ENCODE measurements at regions not wholly inside any gene's neighbourhood (a gene's known extent, or its start where the extent isn't known, plus 50 kb on each side); places are given as distances from the start of the nearest gene placed in this dataset.

DNA sequence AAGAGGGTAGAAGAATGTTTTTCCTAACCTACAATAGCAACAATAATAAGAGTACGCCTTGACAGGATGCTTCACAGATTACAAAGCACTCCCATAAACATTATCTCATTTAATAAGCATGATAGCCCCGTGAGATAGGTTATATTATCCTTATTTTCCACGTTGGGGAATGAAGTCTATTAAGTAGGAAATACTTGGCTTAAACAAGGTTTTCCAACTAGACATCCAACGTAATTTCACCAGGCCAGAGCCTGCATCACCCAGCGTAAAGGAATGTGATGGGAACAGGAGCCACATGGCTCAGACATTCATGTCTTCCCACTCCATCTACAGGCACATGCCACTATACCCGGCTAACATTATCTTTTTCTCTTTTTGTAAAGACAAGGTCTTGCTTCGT lies 223.4 kb upstream of the AMIGO2 start:
- Histone ChIP-seq H3K4me1 (no peaks in the 10 kb centered on the region), H3K27me3 (no peaks in the 10 kb centered on the region), H3K9ac (ENCODE audit: low read depth in 2 of 2, low read length in 2 of 2) (no peak overlapping the region), H3K27ac (no peak overlapping the region), H3K36me3 (no peaks in the 10 kb centered on the region), H3K9me3 (no peaks in the 10 kb centered on the region), H3K4me3 (no peak overlapping the region)
- DNase-seq, result no peak
- intact Hi-C loops (cut with DNase I), result no loop called here
- TF ChIP-seq, protein P1, sequence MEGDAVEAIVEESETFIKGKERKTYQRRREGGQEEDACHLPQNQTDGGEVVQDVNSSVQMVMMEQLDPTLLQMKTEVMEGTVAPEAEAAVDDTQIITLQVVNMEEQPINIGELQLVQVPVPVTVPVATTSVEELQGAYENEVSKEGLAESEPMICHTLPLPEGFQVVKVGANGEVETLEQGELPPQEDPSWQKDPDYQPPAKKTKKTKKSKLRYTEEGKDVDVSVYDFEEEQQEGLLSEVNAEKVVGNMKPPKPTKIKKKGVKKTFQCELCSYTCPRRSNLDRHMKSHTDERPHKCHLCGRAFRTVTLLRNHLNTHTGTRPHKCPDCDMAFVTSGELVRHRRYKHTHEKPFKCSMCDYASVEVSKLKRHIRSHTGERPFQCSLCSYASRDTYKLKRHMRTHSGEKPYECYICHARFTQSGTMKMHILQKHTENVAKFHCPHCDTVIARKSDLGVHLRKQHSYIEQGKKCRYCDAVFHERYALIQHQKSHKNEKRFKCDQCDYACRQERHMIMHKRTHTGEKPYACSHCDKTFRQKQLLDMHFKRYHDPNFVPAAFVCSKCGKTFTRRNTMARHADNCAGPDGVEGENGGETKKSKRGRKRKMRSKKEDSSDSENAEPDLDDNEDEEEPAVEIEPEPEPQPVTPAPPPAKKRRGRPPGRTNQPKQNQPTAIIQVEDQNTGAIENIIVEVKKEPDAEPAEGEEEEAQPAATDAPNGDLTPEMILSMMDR (IDR thresholded peaks at IDR 0.05), result no peak

DNA sequence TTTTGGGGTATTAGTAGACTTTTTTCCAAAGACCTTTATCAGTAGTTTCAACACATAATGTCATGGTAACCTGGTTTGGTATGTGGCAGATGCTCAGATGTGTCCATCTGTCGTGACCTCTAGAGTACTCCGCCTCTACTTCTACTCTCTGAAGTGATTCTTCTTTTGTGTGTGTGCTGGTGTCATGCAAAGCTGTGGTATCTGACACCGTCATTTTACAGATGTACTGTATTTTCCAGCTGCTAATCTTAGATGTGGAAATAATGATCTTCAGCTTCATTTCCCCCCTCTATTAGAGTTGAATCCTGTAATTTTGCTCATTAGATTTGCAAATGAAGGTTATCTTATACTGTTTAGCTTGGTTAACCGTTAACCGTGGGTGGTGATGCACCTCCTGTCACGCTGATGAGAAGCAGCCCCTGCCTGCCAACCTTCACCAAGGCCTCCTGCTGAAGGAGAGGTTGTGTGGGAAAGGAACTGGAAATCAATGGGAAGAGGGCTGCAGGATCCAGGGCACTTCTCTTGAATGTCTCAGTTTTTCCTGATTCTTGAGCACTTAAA lies 222.4 kb upstream of the AMIGO2 start:
- Histone ChIP-seq H3K27ac (no peak overlapping the region), H3K9ac (ENCODE audit: low read depth in 2 of 2, low read length in 2 of 2) (no peak overlapping the region), H3K36me3 (no peaks in the 10 kb centered on the region), H3K9me3 (no peaks in the 10 kb centered on the region), H3K4me1 (no peaks in the 10 kb centered on the region), H3K4me3 (no peak overlapping the region), H3K27me3 (no peaks in the 10 kb centered on the region)
- TF ChIP-seq, protein P1 (IDR thresholded peaks at IDR 0.05), result no peak
- no peak for DNase-seq
- intact Hi-C loops (cut with DNase I), result no loop called here

DNA sequence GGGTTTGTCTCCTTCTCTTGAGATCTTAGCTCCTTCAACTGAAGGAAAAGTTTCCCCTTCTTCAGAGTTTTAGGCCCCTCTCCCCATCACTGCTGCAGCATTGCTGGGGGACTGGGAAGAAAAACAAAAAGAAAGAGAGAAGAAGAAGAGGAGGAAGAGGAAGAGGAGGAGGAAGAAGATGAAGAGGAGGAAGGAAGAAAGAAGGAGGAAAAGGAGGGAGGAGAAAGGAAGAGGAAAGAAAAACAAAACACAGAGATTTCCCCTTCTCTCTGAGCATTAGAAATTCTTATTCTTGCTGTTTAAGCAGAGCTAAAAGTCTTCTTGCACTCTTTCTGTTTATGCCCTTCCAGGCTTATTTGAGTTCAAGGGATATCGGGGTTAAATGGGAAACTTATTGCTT lies 219.8 kb upstream of the AMIGO2 start:
- no peaks in the 10 kb centered on the region for H3K27me3 ChIP-seq
- intact Hi-C loops (cut with DNase I), result no loop called here
- TF ChIP-seq, protein P1 (IDR thresholded peaks at IDR 0.05), result no peak
- H3K9ac ChIP-seq (ENCODE audit: low read depth in 2 of 2, low read length in 2 of 2), result no peak overlapping the region
- no peaks in the 10 kb centered on the region for H3K9me3 ChIP-seq
- no peak for DNase-seq
- H3K36me3 ChIP-seq, result no peaks in the 10 kb centered on the region
- no peaks in the 10 kb centered on the region for H3K4me1 ChIP-seq
- H3K4me3 ChIP-seq, result no peak overlapping the region
- no peak overlapping the region for H3K27ac ChIP-seq

DNA sequence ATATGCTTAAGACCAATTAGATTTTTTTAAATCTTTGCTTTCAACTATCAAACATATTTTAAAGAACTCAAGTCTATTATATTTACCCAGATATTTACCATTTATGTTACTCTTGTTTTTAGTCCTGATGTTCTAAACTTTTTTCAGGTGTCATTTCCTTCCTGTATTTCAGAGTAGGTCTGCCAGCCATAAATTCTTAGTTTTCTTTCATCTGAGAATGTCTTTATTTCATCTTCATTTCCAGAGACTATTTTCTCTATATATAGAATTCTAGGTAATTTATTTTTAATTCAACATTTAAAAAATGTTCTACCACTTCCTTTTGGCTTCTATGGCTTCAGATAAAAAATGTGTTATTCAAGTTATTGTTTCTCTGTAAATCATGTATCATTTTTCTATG lies 218.2 kb upstream of the AMIGO2 start:
- H3K36me3 ChIP-seq, result no peaks in the 10 kb centered on the region
- H3K9me3 ChIP-seq, result no peaks in the 10 kb centered on the region
- intact Hi-C loops (cut with DNase I), result no loop called here
- TF ChIP-seq, protein P1 (IDR thresholded peaks at IDR 0.05), result no peak
- no peak overlapping the region for H3K4me3 ChIP-seq
- no peaks in the 10 kb centered on the region for H3K4me1 ChIP-seq
- no peak overlapping the region for H3K27ac ChIP-seq
- DNase-seq, result no peak
- H3K27me3 ChIP-seq, result no peaks in the 10 kb centered on the region
- H3K9ac ChIP-seq (ENCODE audit: low read depth in 2 of 2, low read length in 2 of 2), result no peak overlapping the region

DNA sequence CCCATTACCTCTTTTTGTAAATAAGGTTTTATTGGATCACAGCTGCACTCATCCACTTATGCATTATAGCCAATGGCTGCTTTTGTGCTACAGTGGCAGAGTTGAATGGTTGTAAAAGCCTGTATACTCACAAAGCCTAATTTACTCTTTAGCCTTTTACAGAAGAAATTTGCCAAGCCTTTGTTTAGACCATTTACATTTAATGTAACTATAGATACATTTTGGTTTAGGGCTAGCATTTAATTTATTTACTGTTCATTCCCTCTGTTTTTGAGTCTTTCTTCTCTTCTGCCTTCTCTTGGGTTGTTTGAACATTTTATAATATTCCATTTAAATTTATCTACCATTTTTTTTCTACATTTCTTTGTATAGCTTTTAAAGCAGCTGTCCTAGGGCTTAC lies 217.1 kb upstream of the AMIGO2 start:
- H3K36me3 ChIP-seq, result no peaks in the 10 kb centered on the region
- no peaks in the 10 kb centered on the region for H3K27me3 ChIP-seq
- no peaks in the 10 kb centered on the region for H3K4me1 ChIP-seq
- intact Hi-C loops (cut with DNase I), result no loop called here
- H3K27ac ChIP-seq, result no peak overlapping the region
- H3K4me3 ChIP-seq, result no peak overlapping the region
- no peak for DNase-seq
- no peaks in the 10 kb centered on the region for H3K9me3 ChIP-seq
- no peak overlapping the region for H3K9ac ChIP-seq (ENCODE audit: low read depth in 2 of 2, low read length in 2 of 2)
- TF ChIP-seq, protein P1 (IDR thresholded peaks at IDR 0.05), result no peak

All from colonic mucosa (tissue), 4 donors.